Mesothelial cell of epicardium (in vitro differentiated cells): ENCODE measurements at regions not wholly inside any gene's neighbourhood (a gene's known extent, or its start where the extent isn't known, plus 50 kb on each side); places are given as distances from the start of the nearest gene placed in this dataset.

Source experiments
- DNase-seq, 2 experiments: peaks; one replicate each; pipeline ENCODE4 v3.0.0; 2021; ENCODE audit warnings: low spot score in 2 of 2; ENCODE audit not compliant: unreplicated experiment in 2 of 2
- H3K27ac Mint-ChIP-seq: 2 replicates; pipeline ENCODE4 v1.8.0; 2021; ENCODE audit warnings: mixed read lengths
- H3K27me3 Mint-ChIP-seq: 2 replicates; pipeline ENCODE4 v1.8.0; 2021; ENCODE audit warnings: low read depth, mixed read lengths
- H3K36me3 Mint-ChIP-seq: 2 replicates; pipeline ENCODE4 v1.8.0; 2021; ENCODE audit warnings: mixed read lengths
- H3K4me1 Mint-ChIP-seq: 2 replicates; pipeline ENCODE4 v1.8.0; 2021; ENCODE audit warnings: mixed read lengths
- H3K4me3 Mint-ChIP-seq: 2 replicates; pipeline ENCODE4 v1.8.0; 2021; ENCODE audit warnings: mild to moderate bottlenecking, moderate library complexity, mixed read lengths
- H3K9me3 Mint-ChIP-seq: 2 replicates; pipeline ENCODE4 v1.8.0; 2021; ENCODE audit warnings: mixed read lengths
- CTCF ChIP-seq: fragments of 200-600 bp; sonication (generic); IDR thresholded peaks from one replicate; pipeline ENCODE4 v1.5.0; 2021; ENCODE audit warnings: antibody characterized with exemption; ENCODE audit not compliant: unreplicated experiment

GRCh38 chr3:128561504-128561903, 68.5 kb upstream of the GATA2 start:
- Mint-ChIP-seq H3K27me3 (peaks cover 11% of the 10 kb centered on the region), H3K27ac (no peak overlapping the region), H3K36me3 (no peaks in the 10 kb centered on the region), H3K4me1 (peaks cover 9% of the 10 kb centered on the region), H3K9me3 (no peaks in the 10 kb centered on the region), H3K4me3 (no peak overlapping the region)
- DNase-seq = no peak
- TF ChIP-seq CTCF = no peak

- no peak overlapping the region for H3K4me3 Mint-ChIP-seq
- H3K4me1 Mint-ChIP-seq = peaks cover 9% of the 10 kb centered on the region
- H3K27me3 Mint-ChIP-seq = peaks cover 16% of the 10 kb centered on the region
- no peaks in the 10 kb centered on the region for H3K9me3 Mint-ChIP-seq
- DNase-seq = no peak
- no peaks in the 10 kb centered on the region for H3K36me3 Mint-ChIP-seq
- no peak overlapping the region for H3K27ac Mint-ChIP-seq
- TF ChIP-seq CTCF = no peak
Measured at GRCh38 chr3:128560768-128561167, 67.8 kb upstream of the GATA2 start.

- Mint-ChIP-seq H3K27ac (no peak overlapping the region), H3K4me1 (peaks cover 4% of the 10 kb centered on the region), H3K36me3 (no peaks in the 10 kb centered on the region), H3K27me3 (peaks cover 20% of the 10 kb centered on the region), H3K4me3 (no peak overlapping the region), H3K9me3 (no peaks in the 10 kb centered on the region)
- no peak for TF ChIP-seq CTCF
- DNase-seq = no peak
Measured at GRCh38 chr3:128559486-128560225, 66.7 kb upstream of the GATA2 start.

GRCh38 chr3:128557531-128558280, 64.7 kb upstream of the GATA2 start:
- Mint-ChIP-seq H3K9me3 (no peaks in the 10 kb centered on the region), H3K4me1 (no peaks in the 10 kb centered on the region), H3K27ac (no peak overlapping the region), H3K4me3 (no peak overlapping the region), H3K36me3 (peaks cover 1% of the 10 kb centered on the region), H3K27me3 (peaks cover 36% of the 10 kb centered on the region)
- no peak for DNase-seq
- no peak for TF ChIP-seq CTCF

GRCh38 chr3:128556907-128557306, 63.9 kb upstream of the GATA2 start:
- H3K27ac Mint-ChIP-seq = no peak overlapping the region
- peaks cover 1% of the 10 kb centered on the region for H3K36me3 Mint-ChIP-seq
- H3K4me1 Mint-ChIP-seq = peaks cover under 1% of the 10 kb centered on the region
- TF ChIP-seq CTCF = no peak
- DNase-seq = no peak
- peaks cover 36% of the 10 kb centered on the region for H3K27me3 Mint-ChIP-seq
- H3K9me3 Mint-ChIP-seq = no peaks in the 10 kb centered on the region
- H3K4me3 Mint-ChIP-seq = no peak overlapping the region
